ELF-1 (cell line): ENCODE measurements at regions not wholly inside any gene's neighbourhood (a gene's known extent, or its start where the extent isn't known, plus 50 kb on each side); places are given as distances from the start of the nearest gene placed in this dataset.

Source experiments
- DNase-seq: peaks from one replicate; pipeline ENCODE4 v3.0.0-alpha.2; 2016; ENCODE audit warnings: low read depth, low spot score

GRCh38 chr16:35377142-35377541, 1917.7 kb downstream of the TP53TG3F start:
- no peak for DNase-seq

GRCh38 chr16:35386619-35387018, 1927.2 kb downstream of the TP53TG3F start:
- DNase-seq, result no peak

- DNase-seq, result peak; percentile 43
Measured at GRCh38 chr16:35391328-35391727, 1931.9 kb downstream of the TP53TG3F start.

GRCh38 chr16:35398180-35398579, 1938.8 kb downstream of the TP53TG3F start:
- DNase-seq, result no peak

- DNase-seq, result no peak
Measured at GRCh38 chr16:35399133-35399532, 1939.7 kb downstream of the TP53TG3F start.

- no peak for DNase-seq
Measured at GRCh38 chr16:35404273-35404672, 1944.9 kb downstream of the TP53TG3F start.

- no peak for DNase-seq
Measured at GRCh38 chr16:35405526-35405925, 1946.1 kb downstream of the TP53TG3F start.

- no peak for DNase-seq
Measured at GRCh38 chr16:35409503-35409902, 1950.1 kb downstream of the TP53TG3F start.

- no peak for DNase-seq
Measured at GRCh38 chr16:35410438-35410837, 1951.0 kb downstream of the TP53TG3F start.

- no peak for DNase-seq
Measured at GRCh38 chr16:35411156-35411555, 1951.7 kb downstream of the TP53TG3F start.

GRCh38 chr16:35414139-35414538, 1954.7 kb downstream of the TP53TG3F start:
- no peak for DNase-seq

- no peak for DNase-seq
Measured at GRCh38 chr16:35414563-35414962, 1955.2 kb downstream of the TP53TG3F start.

- DNase-seq, result no peak
Measured at GRCh38 chr16:35425270-35425669, 1965.9 kb downstream of the TP53TG3F start.

- peak; percentile 16 for DNase-seq
Measured at GRCh38 chr16:35431829-35432663, 1972.6 kb downstream of the TP53TG3F start.

- DNase-seq, result no peak
Measured at GRCh38 chr16:35440875-35441274, 1981.5 kb downstream of the TP53TG3F start.

- DNase-seq, result no peak
Measured at GRCh38 chr16:35447010-35447558, 1987.7 kb downstream of the TP53TG3F start.

- DNase-seq, result no peak
Measured at GRCh38 chr16:35449663-35450062, 1990.3 kb downstream of the TP53TG3F start.

GRCh38 chr16:35450648-35451047, 1991.2 kb downstream of the TP53TG3F start:
- DNase-seq, result no peak

GRCh38 chr16:35452471-35452870, 1993.1 kb downstream of the TP53TG3F start:
- no peak for DNase-seq

- DNase-seq, result no peak
Measured at GRCh38 chr16:35463358-35463757, 2003.9 kb downstream of the TP53TG3F start.

- no peak for DNase-seq
Measured at GRCh38 chr16:35480361-35480760, 2020.9 kb downstream of the TP53TG3F start.

- DNase-seq, result no peak
Measured at GRCh38 chr16:35480988-35481387, 2021.6 kb downstream of the TP53TG3F start.

- no peak for DNase-seq
Measured at GRCh38 chr16:35485915-35486314, 2026.5 kb downstream of the TP53TG3F start.
